A673 (cell line): ENCODE measurements at regions not wholly inside any gene's neighbourhood (a gene's known extent, or its start where the extent isn't known, plus 50 kb on each side); places are given as distances from the start of the nearest gene placed in this dataset.

ENCODE experiments used
- EZH2 ChIP-seq: fragments of 200-600 bp; sonication (generic); IDR thresholded peaks from 2 replicates; pipeline ENCODE4 v1.6.1; 2017; ENCODE audit warnings: borderline replicate concordance, low read depth, mild to moderate bottlenecking, mixed read lengths, antibody characterized with exemption, low read length; ENCODE audit not compliant: poor library complexity, severe bottlenecking
- TF ChIP-seq, protein P1 (sequence below): fragments of 300-800, 200-600 bp; sonication (generic); conservative IDR thresholded peaks from 2 replicates; pipeline ENCODE4 v1.5.1; 2017; ENCODE audit warnings: low read depth, mild to moderate bottlenecking, antibody characterized with exemption, low read length, moderate library complexity, mixed read lengths

DNA sequence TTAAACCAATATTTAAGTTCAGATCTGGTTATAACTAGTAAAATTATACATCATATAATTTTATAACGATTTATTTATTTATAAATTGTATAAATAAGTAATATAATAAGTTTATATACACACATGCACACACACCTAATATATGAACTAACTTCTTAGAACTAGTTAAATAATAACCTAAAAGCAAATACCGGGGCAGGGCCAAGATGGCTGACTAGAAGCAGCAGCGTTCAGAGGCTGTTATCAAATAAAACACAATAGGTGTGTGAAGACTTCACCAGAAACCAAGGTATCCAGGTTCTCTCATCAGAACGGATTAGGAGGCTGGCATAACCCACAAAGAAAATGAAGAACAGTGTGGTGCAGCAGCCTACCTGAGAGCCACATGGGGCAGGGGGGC lies 653.6 kb upstream of the CBLB start:
- no peak for TF ChIP-seq EZH2
- TF ChIP-seq, protein P1, sequence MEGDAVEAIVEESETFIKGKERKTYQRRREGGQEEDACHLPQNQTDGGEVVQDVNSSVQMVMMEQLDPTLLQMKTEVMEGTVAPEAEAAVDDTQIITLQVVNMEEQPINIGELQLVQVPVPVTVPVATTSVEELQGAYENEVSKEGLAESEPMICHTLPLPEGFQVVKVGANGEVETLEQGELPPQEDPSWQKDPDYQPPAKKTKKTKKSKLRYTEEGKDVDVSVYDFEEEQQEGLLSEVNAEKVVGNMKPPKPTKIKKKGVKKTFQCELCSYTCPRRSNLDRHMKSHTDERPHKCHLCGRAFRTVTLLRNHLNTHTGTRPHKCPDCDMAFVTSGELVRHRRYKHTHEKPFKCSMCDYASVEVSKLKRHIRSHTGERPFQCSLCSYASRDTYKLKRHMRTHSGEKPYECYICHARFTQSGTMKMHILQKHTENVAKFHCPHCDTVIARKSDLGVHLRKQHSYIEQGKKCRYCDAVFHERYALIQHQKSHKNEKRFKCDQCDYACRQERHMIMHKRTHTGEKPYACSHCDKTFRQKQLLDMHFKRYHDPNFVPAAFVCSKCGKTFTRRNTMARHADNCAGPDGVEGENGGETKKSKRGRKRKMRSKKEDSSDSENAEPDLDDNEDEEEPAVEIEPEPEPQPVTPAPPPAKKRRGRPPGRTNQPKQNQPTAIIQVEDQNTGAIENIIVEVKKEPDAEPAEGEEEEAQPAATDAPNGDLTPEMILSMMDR = no peak
